ENCODE measurements at regions not wholly inside any gene's neighbourhood (a gene's known extent, or its start where the extent isn't known, plus 50 kb on each side); places are given as distances from the start of the nearest gene placed in this dataset.

DNA sequence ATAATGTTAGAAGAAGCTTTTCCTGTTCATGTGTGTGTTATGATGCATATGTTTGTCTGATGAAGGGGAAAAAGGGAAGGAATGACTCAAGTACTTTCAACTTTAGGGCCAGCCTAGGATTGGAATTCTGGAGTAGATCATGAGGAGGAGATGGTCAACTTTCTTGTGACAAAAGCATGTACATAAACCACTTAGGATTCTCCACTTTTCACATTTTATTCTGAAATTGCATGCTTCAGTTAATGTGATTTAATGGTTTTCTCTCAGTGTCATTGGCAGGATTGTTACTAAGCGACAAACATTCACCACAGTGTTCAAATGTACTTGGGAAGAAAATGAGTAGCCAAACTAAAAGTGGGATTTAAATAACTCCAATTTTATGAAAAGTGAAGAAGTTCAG is 80.1 kb downstream of the UTRN start:
- TF ChIP-seq, protein P1, sequence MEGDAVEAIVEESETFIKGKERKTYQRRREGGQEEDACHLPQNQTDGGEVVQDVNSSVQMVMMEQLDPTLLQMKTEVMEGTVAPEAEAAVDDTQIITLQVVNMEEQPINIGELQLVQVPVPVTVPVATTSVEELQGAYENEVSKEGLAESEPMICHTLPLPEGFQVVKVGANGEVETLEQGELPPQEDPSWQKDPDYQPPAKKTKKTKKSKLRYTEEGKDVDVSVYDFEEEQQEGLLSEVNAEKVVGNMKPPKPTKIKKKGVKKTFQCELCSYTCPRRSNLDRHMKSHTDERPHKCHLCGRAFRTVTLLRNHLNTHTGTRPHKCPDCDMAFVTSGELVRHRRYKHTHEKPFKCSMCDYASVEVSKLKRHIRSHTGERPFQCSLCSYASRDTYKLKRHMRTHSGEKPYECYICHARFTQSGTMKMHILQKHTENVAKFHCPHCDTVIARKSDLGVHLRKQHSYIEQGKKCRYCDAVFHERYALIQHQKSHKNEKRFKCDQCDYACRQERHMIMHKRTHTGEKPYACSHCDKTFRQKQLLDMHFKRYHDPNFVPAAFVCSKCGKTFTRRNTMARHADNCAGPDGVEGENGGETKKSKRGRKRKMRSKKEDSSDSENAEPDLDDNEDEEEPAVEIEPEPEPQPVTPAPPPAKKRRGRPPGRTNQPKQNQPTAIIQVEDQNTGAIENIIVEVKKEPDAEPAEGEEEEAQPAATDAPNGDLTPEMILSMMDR (IDR thresholded peaks at IDR 0.05): no peak
- TF ChIP-seq POLR2AphosphoS5 (IDR thresholded peaks at IDR 0.05; ENCODE audit: low read depth, low read length): no peak
- no peak for TF ChIP-seq TCF7L2 (IDR thresholded peaks at IDR 0.05; ENCODE audit: low read depth, low read length)
